Midbrain (tissue), 1 donor: ENCODE measurements at regions not wholly inside any gene's neighbourhood (a gene's known extent, or its start where the extent isn't known, plus 50 kb on each side); places are given as distances from the start of the nearest gene placed in this dataset.
A peak's percentile ranks its signal among the peaks of the same experiment; 100 is the strongest.
"Not testable (repeated sequence)": the region's sequence is repeated elsewhere in the genome, so short reads cannot be mapped to it uniquely, and the experiment has no call there.

Source experiments
- DNase-seq: peaks from one replicate; lab custom pipeline; 2025; lab: John Stamatoyannopoulos, UW

DNA sequence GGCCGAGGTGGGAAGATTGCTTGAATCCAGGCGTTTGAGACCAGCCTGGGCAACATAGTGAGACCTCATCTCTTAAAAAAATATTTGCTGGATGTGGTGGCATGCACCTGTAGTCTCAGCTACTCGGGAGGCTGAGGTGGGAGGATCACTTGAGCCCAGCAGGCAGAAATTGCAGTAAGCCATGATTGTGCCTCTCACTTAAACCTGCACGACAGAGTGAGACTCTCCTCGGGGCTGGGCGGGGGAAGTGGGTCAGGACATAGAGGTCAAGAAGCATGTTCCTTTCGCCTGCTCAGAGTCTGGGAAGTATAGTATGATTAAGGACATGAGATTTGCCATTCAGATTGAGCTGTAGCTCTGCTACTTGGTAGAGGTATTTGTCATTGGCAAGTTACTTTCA is 52.3 kb downstream of the SEPTIN7 start:
- not testable (repeated sequence) for DNase-seq

DNA sequence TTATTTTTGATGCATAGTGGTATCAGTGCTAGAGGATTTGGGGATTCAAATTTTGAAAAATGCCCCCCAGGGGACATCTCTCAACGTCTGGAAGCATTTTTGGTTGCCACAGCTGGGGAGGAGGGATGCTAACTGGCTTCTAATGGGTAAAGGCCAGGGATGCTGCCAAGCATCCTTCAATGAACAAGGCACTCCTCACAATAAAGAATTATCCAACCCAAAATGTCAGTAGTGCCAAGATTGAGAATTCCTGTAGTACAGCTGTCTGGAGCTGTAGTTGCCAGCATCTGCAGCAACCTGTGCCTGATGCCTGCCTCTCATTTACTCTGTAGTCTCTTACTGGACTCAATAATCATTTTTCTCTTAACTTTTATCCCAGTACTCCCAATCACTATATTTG is 53.5 kb downstream of the SEPTIN7 start:
- DNase-seq: peak; percentile 63

DNA sequence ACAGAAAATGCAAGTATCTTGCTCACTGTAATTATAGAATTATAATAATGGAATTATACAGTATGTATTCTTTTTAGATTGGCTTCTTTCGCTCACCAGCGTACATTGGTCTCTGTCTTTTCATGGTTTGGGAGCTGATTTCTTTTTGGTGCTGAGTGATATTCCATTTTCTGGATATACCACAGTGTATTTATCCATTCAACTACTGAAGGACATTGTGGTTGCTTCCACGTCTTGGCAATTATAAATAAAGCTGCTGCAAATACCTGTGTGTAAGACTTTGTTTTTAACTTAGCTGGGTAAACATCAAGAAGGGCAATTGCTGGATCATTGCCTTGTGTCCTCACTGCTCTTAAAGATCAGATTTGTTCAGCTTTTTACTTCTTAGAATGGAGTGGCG is 55.3 kb downstream of the SEPTIN7 start:
- no peak for DNase-seq

DNA sequence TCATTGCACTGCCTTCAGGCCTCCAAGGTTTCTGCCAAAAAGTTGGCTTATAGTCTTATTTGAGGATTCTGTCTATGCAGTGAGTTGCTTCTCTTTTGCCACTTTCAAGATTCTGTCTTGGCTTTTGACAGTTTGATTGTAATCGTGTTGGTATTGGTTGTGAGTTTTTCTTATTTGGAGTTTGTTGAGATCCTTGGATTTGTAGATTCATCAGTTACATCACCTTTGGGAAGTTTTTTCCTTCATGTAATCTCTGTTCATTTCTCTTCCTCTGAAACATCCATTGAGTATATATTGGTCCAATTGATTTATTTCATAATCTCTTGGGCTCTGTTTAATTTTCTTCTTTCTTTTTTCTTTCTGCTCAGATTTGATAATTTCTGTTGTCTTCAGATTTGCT is 59.8 kb downstream of the SEPTIN7 start:
- no peak for DNase-seq

DNA sequence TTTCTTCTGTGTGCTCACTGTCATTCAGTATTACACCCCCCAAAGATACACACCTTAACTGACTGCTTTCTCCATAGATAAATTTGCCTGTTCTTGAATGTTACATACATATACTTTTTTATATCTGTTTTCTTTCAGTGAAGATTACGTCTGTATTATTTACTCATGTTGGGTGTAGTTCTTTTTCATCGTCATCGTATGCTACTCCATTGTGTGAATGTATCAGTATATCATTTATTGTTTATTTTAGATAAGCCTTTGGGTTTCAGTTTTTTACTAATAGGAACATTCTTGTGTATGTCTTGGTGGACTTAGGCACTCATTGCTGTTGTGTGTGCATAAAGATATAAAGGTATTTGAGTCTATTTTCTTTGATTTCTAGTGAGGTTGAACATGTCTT is 64.4 kb downstream of the SEPTIN7 start:
- DNase-seq: no peak

DNA sequence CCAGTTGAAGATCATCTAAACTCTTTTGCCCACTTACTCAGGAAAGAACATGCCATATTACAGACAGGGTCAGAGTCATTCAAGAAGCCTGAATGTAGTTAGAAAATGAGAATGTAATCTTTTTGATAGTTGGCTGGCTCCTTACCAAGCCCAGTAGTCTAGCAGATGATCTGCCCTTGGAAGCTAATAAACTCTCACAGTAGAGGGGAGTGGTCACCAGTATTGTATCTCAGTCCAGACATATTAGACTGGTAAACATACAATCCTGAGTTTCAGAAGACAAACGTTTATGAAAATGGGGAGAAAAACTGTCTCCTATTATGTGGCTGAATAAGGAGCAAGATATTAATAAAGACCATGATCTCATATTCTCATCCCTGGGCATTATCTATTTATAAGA is 65.3 kb downstream of the SEPTIN7 start:
- no peak for DNase-seq

DNA sequence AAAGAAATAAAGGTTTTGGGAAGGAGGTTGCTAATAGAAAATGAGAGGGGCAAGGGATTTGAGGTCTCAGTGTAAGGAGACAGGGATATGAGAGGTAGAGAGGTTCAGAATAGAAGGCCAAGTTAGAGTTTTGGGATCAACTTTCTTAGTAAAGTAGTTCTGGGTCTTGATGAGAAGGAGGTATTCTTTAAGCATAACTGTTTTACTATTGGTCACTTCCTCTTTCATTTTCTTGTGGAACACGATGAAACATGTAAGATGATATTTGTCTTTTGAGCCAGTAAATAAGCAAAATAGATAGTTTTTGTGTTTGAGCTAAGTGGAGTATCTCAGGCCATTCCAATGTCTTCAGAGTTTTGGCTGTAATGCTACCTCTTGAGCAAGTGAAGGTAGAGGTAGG is 68.3 kb downstream of the SEPTIN7 start:
- not testable (repeated sequence) for DNase-seq

DNA sequence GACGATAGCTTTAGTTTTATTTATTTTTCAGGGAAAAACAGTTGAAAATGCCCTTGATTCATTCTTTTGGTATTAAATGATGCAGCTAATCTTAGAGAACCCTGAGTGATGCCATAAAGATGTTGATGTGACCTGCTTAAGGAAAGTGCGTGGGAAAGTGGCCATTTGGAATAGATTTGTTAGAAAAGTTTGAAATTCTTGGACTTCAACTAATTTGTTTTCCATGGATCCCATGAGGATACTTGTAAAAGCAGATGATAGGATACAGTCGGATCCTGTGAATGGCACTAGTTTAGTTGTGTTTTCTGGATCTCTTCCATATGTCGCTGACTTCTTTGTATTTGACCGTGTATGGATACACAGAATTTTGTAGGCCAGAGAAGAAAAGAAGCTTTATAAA is 69.0 kb downstream of the SEPTIN7 start:
- DNase-seq: no peak

DNA sequence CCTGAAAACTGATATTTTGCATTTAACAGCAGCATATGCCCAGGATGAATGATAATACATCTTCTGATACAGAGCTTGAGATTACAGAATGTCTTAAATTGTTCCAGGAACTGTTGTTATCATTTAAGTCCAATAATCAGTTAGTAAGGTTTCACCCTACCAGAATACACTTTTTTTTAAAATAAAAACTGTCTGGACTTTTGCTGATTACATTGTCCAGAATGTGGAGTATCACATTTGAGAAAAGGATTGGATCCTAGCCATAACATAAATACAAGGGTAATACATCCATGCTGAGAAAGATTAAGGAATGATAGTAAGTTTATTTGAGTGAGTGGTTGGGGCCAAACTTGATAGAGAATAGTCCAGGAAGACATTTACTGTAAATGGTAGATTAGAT is 71.0 kb downstream of the SEPTIN7 start:
- DNase-seq: no peak

DNA sequence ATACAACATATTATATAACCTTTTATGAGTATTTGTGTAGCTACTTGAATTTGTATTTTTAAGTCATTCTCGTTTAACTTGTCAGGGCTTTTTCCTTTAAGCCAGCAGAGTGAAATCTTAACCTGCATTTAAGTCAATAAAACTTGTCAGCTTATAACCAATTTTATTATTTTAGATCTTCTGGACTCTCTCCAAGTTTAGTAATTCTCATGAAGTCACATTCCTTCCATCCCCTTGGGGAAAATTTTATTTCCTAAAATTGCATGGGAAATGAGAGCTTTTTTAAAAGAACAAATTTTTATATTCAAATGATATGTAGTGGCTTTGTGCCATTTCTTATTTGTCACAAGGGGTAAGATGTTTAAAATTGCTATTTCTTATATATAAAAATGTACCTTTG is 74.0 kb downstream of the SEPTIN7 start:
- no peak for DNase-seq

DNA sequence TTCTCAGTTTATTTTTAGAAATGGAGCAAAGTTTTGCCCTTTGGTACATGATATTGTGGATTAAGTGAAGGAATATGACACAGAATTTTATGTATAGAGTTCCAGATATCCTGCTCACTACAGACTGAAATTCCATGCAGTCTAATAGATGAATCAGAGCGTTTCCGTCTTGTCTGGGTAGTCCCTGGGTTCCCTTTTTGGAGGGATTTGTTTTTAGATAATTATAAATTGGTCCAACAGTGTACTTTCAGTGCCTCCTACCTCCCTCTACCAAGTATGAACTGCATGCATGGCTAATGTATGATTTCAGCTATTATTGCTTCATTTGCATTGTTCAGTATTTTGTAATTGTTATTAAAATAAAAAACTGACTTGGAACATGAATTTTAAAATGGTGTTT is 74.4 kb downstream of the SEPTIN7 start:
- no peak for DNase-seq

DNA sequence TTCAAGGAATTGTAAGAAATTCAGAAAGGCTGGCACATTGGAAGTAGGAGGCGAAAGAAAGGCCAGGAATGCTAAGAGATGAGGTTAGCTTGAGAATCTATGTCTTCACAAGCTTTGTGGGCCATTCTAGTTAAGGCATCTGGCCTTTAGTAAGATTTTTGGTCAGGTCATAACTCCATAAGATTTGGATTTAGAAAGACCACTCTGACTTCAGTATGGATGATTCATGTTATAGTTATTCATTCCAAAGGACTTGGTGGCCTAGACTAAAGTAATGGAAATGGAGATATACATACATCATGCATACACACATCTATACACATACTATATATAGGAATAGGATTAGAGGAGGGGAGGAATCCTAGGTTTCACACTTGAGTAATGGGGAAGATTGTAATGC is 77.5 kb downstream of the SEPTIN7 start:
- DNase-seq: no peak

DNA sequence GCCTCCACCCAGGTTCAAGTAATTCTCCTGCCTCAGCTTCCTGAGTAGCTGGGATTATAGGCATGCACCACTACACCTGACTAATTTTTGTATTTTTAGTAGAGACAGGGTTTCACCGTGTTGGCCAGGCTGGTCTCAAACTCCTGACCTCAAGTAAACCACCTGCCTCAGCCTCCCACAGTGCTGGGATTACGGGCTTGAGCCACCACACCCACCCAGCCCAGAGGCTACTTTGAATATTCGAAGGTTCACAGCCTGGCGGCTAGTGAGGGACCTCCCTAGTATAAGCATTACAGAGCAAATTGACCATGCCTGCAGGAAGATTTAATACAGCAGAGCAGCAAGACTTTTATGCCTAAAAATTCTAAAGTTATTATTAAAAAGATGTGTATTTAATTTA is 86.6 kb downstream of the SEPTIN7 start:
- not testable (repeated sequence) for DNase-seq

DNA sequence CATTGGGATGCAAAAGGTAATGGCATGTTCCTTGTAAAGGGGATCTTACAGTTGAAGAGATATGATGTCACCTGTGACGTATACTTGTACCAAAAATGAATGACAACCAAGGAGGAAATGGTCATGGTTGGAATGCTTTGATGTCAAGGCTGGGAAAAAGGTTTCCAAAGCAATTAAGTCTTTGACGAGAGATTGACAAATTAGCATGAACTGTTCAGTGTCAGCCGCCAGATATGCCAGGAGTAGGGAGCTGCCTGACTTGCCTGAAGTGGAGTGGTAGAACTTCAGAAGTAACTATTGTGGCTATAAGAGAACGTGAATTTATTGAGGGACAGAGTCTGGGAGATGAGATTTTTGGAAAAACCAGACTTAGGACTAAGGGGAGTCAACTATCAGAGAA is 88.1 kb downstream of the SEPTIN7 start:
- no peak for DNase-seq

DNA sequence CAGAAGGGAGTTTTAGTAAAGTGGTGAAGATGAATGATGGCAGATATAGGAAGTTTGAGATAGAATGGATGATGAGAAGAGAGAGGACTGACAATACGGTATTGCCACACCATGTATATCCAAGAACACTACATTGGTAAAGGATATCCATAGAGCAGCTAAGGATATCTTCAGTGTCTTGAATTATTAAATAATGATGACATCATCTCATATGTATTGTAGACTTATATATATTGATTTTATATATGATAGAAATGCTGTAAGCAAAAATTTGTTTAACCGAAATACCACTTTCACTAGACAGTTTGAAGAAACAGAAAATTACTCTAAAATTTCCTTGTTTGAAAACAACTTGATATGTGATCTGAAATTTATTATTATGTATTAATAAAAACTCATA is 89.0 kb downstream of the SEPTIN7 start:
- no peak for DNase-seq

DNA sequence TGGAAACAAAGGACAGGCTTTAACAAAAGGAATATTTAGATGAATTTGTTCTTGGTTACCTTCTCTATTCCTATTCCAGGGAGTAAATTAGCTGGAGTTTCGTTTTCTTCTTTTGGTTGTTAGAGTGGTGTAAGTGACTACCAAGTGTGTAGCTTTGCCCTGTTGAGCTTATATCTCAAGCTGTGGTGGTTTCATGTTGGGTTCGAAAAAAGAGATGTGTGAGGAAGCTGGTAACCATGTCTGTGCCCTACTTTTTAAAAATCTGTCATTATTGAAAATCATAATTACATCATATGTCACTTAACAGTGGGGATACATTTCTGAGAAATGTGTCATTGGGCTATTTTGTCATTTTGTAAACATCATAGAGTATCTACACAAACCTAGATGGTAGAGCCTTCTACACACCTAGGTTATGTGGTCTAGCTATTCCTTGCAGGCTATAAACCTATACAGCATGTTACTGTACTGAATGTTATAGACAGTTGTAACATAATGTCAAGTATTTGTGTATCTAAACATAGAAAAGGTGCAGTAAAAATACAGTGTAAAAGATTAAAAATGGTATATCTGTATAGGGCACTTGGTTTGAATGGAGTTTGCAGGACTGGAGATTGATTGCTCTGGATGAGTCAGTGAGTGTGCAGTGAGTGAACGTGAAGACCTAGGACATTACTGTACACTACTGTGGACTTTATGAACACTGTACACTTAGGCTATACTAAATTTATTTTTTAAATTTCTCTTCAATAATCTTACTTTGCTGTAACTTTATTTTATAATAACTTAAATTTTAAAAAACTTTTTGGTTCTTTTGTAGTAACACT is 90.4 kb downstream of the SEPTIN7 start:
- no peak for DNase-seq

DNA sequence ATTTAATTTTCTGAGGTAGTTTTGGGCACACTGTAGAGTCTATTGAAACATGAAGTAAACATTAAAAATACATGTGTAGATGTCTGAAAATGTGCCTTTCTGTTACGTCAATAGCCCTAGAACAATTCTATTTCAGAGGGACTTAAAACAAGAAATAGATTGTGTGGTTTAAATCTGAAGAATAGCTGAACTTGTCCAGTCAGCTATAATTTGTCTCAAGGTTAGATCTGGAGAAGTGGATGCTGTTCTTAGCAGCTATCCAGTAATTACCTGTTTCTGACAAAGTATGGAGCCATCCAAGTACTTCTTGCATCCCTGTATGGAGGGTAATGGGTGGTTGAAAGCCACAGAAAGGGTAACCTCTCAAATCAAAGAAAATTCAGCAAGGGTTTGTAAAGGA is 92.8 kb downstream of the SEPTIN7 start:
- no peak for DNase-seq

DNA sequence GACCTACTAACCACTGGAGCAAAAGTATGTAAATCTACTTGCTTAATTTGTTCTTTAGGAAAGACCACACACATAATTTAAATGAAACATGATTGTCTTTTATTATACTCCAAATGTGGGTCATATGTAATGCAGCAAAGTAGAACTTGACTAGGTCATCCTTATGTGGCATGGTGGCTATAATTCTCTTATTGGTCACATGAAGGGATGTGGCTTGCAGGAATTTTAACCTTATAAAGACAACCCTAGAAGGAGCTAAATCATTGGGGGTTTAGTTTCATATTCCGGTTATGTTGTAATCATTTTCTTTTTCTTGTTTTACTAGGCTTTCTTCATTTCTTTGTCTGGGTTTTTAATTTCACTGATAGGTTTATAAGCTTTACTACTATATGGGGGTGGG is 93.9 kb downstream of the SEPTIN7 start:
- no peak for DNase-seq

DNA sequence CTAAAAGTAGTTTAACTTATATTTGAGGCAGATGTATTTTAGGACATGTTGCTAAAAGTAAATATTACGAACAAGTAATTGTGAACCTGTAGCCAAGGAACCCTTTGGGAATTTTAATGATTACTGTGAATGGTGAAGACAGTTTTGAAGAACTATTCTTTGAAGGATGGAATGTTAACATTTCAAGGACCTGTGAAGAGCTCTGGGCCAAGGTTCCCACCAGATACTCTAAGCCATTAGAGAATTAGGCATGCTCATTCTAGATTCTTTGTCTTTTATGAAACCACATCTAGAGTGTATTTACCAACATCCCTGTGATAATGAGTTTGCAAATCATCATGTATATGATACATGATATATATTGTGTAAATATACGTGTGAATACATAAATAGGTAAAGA is 99.8 kb downstream of the SEPTIN7 start:
- DNase-seq: no peak

DNA sequence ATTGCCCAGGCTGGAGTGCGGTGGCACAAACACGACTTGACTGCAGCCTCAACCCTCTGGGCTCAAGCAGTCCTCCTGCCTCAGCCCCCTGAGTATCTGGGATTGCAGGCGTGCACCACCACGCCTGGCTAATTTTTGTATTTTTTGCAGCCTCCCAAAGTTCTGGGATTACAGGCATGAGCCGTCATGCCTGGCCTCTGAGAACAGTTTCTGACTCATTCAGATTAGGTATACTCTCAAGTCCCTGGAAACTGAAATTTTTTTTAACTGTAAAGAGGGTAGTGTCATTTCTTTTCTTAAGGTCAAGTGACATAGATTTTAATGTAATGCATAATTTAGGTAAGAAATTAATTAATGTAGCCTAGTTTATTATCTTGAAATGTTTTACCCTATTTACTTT is 104.7 kb downstream of the SEPTIN7 start:
- no peak for DNase-seq

DNA sequence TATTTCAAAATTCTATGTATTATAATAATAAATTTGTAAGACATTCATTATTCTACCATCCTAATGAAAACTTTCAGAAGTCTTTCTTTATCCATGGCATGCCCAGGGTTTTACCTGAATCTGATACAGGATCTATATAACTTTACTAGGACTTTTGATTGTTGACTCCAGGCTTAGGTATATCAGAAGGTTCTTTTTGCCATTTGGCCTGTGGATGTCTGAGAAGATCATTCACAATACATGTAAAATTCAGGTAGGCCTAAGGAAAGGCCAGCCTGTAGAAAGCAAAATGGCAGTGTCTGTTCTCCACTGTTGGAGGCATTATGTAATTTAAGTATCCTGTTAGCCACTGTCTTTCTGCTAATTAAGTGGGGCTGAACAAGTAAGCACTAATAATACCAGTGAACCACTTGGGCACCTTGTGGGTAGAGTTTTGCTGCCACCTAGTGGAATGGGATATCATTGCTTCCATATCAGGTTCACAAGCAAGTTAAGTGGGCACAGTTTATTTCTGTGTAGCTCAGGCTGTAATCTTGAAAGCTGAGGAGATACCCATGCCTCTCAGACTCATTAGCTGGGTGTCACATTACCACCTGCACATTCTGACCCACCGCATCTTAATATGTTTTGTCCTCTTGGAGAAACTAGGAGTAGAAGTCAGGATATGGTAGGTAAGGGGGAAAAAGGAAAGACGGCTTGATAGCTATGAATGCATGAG is 105.5 kb downstream of the SEPTIN7 start:
- peak; percentile 87 for DNase-seq

DNA sequence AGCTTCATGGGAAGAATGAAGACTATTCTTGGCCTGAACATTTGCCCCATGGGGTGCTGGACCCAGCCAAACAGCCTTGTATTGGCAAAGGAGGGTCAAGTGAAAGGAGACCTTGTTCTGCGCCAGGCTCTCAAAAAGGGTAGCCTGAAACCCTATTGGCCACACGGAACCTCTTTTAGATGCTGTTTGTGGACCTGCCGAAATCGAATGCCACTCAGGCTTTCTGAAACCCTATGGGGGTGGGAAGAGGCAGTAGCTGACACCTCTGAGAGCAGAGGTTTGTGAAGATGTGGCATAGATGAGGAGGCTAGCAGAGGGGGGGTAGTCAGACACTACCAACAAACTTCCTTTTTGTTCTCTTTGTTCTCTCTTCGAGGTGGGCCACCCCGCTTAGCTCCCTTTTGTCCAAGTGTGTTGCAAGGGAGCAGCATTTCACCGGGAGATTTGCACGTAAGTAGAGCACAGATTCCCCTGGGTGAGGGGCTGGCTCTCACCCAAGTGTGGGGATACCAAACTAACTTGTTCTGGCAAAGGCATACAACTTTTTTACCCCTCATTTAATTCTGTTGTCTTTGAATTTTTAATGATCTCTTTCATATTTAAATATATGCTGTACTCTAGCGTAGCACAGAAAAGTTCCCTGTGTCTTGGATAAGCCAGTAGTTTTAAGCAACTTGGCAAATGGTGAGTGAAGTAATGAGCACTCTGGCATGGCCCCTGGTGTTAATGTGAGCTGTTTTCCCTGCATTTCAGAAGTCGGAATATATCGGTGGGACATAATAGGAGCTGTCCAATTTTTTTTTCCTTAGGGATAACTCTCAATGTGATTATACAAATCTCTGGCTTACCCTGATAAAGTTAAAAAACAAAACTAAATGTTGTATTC is 107.7 kb downstream of the SEPTIN7 start:
- peak; percentile 75 for DNase-seq
